ENCODE measurements at regions not wholly inside any gene's neighbourhood (a gene's known extent, or its start where the extent isn't known, plus 50 kb on each side); places are given as distances from the start of the nearest gene placed in this dataset.

- no peaks in the 10 kb centered on the region for H3K4me1 ChIP-seq (ENCODE audit: insufficient read depth, low read length, poor library complexity, severe bottlenecking)
- no peaks in the 10 kb centered on the region for H3K9me2 ChIP-seq (replicated peaks; ENCODE audit: low read depth, low read length)
- H3K27me3 ChIP-seq (ENCODE audit: insufficient read depth, low read length, poor library complexity, severe bottlenecking) = no peaks in the 10 kb centered on the region
- H3F3A ChIP-seq (ENCODE audit: low read depth) = no peaks in the 10 kb centered on the region
- H4K20me1 ChIP-seq (ENCODE audit: insufficient read depth, low read length, poor library complexity, severe bottlenecking) = no peaks in the 10 kb centered on the region
- no peak overlapping the region for H3K9ac ChIP-seq (ENCODE audit: low read depth, low read length, poor library complexity, severe bottlenecking)
- H3K79me2 ChIP-seq (ENCODE audit: insufficient read depth, low read length) = no peaks in the 10 kb centered on the region
- H3K4me2 ChIP-seq (ENCODE audit: low read depth, low read length, poor library complexity, severe bottlenecking) = no peak overlapping the region
- no peaks in the 10 kb centered on the region for H3K36me3 ChIP-seq (ENCODE audit: insufficient read depth, low read length)
- TF ChIP-seq CTCF (conservative IDR thresholded peaks at IDR 0.05; ENCODE audit: low read length) (no peak), EZH2phosphoT487 (IDR thresholded peaks at IDR 0.05; ENCODE audit: borderline replicate concordance) (no peak)
- H3K9me3 ChIP-seq (ENCODE audit: insufficient read depth, low read depth, low read length) = no peaks in the 10 kb centered on the region
- H3K4me3 ChIP-seq (ENCODE audit: low read length, poor library complexity, severe bottlenecking) = no peak overlapping the region
- no peak overlapping the region for H2AFZ ChIP-seq (ENCODE audit: low read length)
These were observed 98.5 kb upstream of the PNPLA4 start for GRCh38 chrX:8025705-8026104.

- Histone ChIP-seq H4K20me1 (ENCODE audit: insufficient read depth, low read length, poor library complexity, severe bottlenecking) (no peaks in the 10 kb centered on the region), H3K79me2 (ENCODE audit: insufficient read depth, low read length) (no peaks in the 10 kb centered on the region)
These were observed 91.7 kb upstream of the PNPLA4 start for GRCh38 chrX:8018934-8019333.

GRCh38 chrX:8010105-8010504 lies 82.9 kb upstream of the PNPLA4 start:
- no peak for TF ChIP-seq CTCF (conservative IDR thresholded peaks at IDR 0.05; ENCODE audit: low read length)
- TF ChIP-seq EZH2phosphoT487 (IDR thresholded peaks at IDR 0.05; ENCODE audit: borderline replicate concordance) = no peak
- no peaks in the 10 kb centered on the region for H3K9me2 ChIP-seq (replicated peaks; ENCODE audit: low read depth, low read length)
- no peak overlapping the region for H3K9ac ChIP-seq (ENCODE audit: low read depth, low read length, poor library complexity, severe bottlenecking)
- no peaks in the 10 kb centered on the region for H3K36me3 ChIP-seq (ENCODE audit: insufficient read depth, low read length)
- no peak overlapping the region for H3K4me3 ChIP-seq (ENCODE audit: low read length, poor library complexity, severe bottlenecking)
- no peaks in the 10 kb centered on the region for H3K79me2 ChIP-seq (ENCODE audit: insufficient read depth, low read length)
- no peaks in the 10 kb centered on the region for H4K20me1 ChIP-seq (ENCODE audit: insufficient read depth, low read length, poor library complexity, severe bottlenecking)
- no peaks in the 10 kb centered on the region for H3K4me1 ChIP-seq (ENCODE audit: insufficient read depth, low read length, poor library complexity, severe bottlenecking)
- no peak overlapping the region for H2AFZ ChIP-seq (ENCODE audit: low read length)
- H3K9me3 ChIP-seq (ENCODE audit: insufficient read depth, low read depth, low read length) = no peaks in the 10 kb centered on the region
- H3K27me3 ChIP-seq (ENCODE audit: insufficient read depth, low read length, poor library complexity, severe bottlenecking) = no peaks in the 10 kb centered on the region
- no peaks in the 10 kb centered on the region for H3F3A ChIP-seq (ENCODE audit: low read depth)
- H3K4me2 ChIP-seq (ENCODE audit: low read depth, low read length, poor library complexity, severe bottlenecking) = no peak overlapping the region

More at GRCh38 chrX:8018934-8019333, 91.7 kb upstream of the PNPLA4 start:
- H3K4me1 ChIP-seq (ENCODE audit: insufficient read depth, low read length, poor library complexity, severe bottlenecking) = no peaks in the 10 kb centered on the region
- no peak overlapping the region for H3K4me2 ChIP-seq (ENCODE audit: low read depth, low read length, poor library complexity, severe bottlenecking)
- no peak overlapping the region for H3K4me3 ChIP-seq (ENCODE audit: low read length, poor library complexity, severe bottlenecking)
- H3K9me3 ChIP-seq (ENCODE audit: insufficient read depth, low read depth, low read length) = no peaks in the 10 kb centered on the region
- TF ChIP-seq EZH2phosphoT487 (IDR thresholded peaks at IDR 0.05; ENCODE audit: borderline replicate concordance) (no peak), CTCF (conservative IDR thresholded peaks at IDR 0.05; ENCODE audit: low read length) (no peak)
- H3K27me3 ChIP-seq (ENCODE audit: insufficient read depth, low read length, poor library complexity, severe bottlenecking) = no peaks in the 10 kb centered on the region
- no peaks in the 10 kb centered on the region for H3K9me2 ChIP-seq (replicated peaks; ENCODE audit: low read depth, low read length)
- no peak overlapping the region for H2AFZ ChIP-seq (ENCODE audit: low read length)
- H3F3A ChIP-seq (ENCODE audit: low read depth) = no peaks in the 10 kb centered on the region
- no peak overlapping the region for H3K9ac ChIP-seq (ENCODE audit: low read depth, low read length, poor library complexity, severe bottlenecking)
- no peaks in the 10 kb centered on the region for H3K36me3 ChIP-seq (ENCODE audit: insufficient read depth, low read length)

Measured in Loucy (cell line).